Right lobe of liver (tissue), 4 donors: ENCODE measurements at regions not wholly inside any gene's neighbourhood (a gene's known extent, or its start where the extent isn't known, plus 50 kb on each side); places are given as distances from the start of the nearest gene placed in this dataset.

ENCODE experiments used
- CTCF ChIP-seq, 4 donors: fragments of 200-600 bp in 3 of 4; fragments of 450-650 bp in 1 of 4; IDR thresholded peaks; one replicate each; pipeline versions ENCODE4 v1.5.1 to v1.8.0; 2016 to 2022; ENCODE audit warnings: antibody characterized with exemption in 4 of 4, mild to moderate bottlenecking in 2 of 4
- POLR2A ChIP-seq: fragments of 450-650 bp; IDR thresholded peaks from one replicate; pipeline ENCODE4 v1.6.1; 2017; ENCODE audit warnings: antibody characterized with exemption, mild to moderate bottlenecking
- donor health status: DM: no; HTN: no; CAD: no.
- donor health status: DM: no; HTN: no; CAD: no.
- donor health status: DM: no; HTN: yes; CAD: no.

GRCh38 chr9:11045589-11045988, 432.8 kb upstream of the PTPRD start:
- no peak for TF ChIP-seq CTCF (IDR thresholded peaks at IDR 0.05)
- TF ChIP-seq POLR2A, result no peak
